Retinal pigment epithelial cell (primary cell): ENCODE measurements at regions not wholly inside any gene's neighbourhood (a gene's known extent, or its start where the extent isn't known, plus 50 kb on each side); places are given as distances from the start of the nearest gene placed in this dataset.

Experiments
- DNase-seq: peaks from one replicate; pipeline ENCODE4 v3.0.0-alpha.2; 2010; ENCODE audit warnings: low read depth
- H3K4me3 ChIP-seq: 2 replicates; pipeline ENCODE4 v1.5.1; 2011; ENCODE audit warnings: mild to moderate bottlenecking, low read length, control low read depth, moderate library complexity
- CTCF ChIP-seq: conservative IDR thresholded peaks from 2 replicates; pipeline ENCODE4 v1.5.1; 2011; ENCODE audit warnings: low read depth, low read length, control low read depth, inconsistent platforms

DNA sequence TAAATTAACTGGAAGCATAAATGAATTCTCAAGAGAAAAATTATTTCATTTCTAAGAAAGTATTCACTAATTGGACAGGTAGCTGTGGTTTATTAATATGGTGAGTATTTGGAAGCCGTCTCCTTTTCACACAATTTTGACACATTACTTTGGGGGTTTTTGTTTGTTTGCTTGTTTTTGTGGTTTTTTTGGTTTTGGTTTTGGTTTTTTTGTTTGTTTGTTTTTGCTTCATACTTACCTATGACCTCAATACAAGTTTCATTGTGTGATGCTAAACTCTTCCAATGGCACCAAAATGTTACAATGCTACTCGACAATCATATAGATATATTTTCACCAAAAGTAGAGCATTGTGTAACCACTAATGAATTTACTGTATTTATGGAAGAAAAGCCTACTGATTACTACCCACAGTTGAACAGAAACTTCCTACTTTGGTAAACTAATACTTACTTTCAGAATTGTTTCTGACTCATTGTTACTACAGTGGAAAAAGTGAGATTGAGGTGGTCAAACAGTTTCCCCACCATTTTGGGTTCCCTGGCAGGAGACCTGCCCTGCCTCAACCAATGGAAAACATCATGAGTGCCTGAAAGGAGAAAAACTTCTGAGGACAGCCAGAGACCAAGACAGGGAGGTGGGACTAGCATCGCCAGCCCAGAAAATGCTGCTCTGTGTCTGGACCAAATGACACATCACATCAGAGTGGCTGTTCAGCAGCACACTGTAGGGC is 443.1 kb downstream of the HNRNPD start:
- no peak for TF ChIP-seq CTCF
- H3K4me3 ChIP-seq: no peak overlapping the region
- no peak for DNase-seq

DNA sequence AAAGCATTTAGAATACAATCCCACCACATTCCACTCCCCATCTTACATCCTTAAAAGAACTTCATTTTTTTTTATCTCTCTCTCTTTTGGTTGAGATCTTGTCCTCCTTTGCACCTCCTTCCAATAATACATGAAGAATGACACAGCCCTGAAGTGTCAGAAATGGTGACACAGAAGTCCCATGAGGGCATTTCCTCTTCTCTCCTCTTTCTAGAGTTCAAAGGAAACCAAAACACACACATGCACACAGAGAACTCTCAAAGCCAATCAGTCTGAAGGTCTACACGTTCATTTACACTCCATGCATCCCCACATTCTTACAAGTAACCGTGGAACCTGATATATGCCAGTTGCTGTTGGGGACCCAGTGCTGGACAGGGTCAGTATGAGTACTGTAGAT is 450.7 kb downstream of the HNRNPD start:
- H3K4me3 ChIP-seq: no peak overlapping the region
- no peak for DNase-seq
- TF ChIP-seq CTCF: no peak

GRCh38 chr4:81922313-81922712 is 450.6 kb upstream of the RASGEF1B start:
- DNase-seq: no peak
- H3K4me3 ChIP-seq: no peak overlapping the region
- no peak for TF ChIP-seq CTCF

- DNase-seq: no peak
- no peak for TF ChIP-seq CTCF
- H3K4me3 ChIP-seq: no peak overlapping the region
These were observed 450.0 kb upstream of the RASGEF1B start for GRCh38 chr4:81921751-81922159.

DNA sequence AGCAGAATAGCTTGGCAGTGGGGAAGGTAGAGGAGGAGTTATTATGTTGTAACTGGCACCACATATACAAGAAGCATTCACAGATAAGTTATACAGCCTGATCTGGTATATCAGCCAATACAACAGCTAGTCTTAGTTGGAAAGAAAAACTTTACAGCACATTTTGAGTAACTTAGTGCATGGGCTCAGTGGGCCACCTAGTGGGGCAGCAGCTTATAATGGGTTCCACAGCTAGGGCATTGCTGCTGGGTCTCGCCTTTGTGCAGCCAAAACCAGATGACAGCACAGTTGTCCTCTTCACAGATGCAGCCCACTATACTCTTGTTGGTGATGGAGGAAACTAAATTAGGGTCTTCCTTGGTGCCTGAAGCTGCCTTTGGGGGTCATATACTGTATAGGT is 448.1 kb upstream of the RASGEF1B start:
- no peak overlapping the region for H3K4me3 ChIP-seq
- no peak for TF ChIP-seq CTCF
- DNase-seq: no peak

DNA sequence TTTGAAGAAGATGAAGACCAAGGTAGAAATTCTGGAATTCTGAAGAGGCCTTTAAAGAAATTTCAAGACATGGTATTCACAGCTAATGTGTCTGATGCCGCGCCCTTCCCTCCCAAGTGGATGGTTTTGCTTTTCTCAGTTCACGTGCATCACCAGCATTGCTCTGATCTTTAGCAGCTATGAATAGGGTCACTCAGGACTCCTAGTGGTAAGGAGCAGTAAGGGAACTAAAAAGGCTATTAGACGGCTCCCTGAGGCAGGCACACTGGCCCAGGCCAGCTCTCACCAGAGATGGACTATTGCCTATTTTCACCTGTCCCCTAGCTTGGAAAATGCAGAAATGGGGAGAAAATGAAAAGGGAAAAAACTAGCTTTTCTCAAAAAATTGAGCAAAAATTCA is 447.5 kb upstream of the RASGEF1B start:
- no peak overlapping the region for H3K4me3 ChIP-seq
- DNase-seq: no peak
- peak; percentile 51 for TF ChIP-seq CTCF

GRCh38 chr4:81915430-81915829 is 443.7 kb upstream of the RASGEF1B start:
- H3K4me3 ChIP-seq: no peak overlapping the region
- TF ChIP-seq CTCF: no peak
- DNase-seq: no peak
